ENCODE measurements at regions not wholly inside any gene's neighbourhood (a gene's known extent, or its start where the extent isn't known, plus 50 kb on each side); places are given as distances from the start of the nearest gene placed in this dataset.

- TF ChIP-seq, protein P1, sequence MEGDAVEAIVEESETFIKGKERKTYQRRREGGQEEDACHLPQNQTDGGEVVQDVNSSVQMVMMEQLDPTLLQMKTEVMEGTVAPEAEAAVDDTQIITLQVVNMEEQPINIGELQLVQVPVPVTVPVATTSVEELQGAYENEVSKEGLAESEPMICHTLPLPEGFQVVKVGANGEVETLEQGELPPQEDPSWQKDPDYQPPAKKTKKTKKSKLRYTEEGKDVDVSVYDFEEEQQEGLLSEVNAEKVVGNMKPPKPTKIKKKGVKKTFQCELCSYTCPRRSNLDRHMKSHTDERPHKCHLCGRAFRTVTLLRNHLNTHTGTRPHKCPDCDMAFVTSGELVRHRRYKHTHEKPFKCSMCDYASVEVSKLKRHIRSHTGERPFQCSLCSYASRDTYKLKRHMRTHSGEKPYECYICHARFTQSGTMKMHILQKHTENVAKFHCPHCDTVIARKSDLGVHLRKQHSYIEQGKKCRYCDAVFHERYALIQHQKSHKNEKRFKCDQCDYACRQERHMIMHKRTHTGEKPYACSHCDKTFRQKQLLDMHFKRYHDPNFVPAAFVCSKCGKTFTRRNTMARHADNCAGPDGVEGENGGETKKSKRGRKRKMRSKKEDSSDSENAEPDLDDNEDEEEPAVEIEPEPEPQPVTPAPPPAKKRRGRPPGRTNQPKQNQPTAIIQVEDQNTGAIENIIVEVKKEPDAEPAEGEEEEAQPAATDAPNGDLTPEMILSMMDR (IDR thresholded peaks at IDR 0.05; ENCODE audit: insufficient read depth, low read depth, low read length): no peak
- no peak for TF ChIP-seq EZH2 (IDR thresholded peaks at IDR 0.05; ENCODE audit: insufficient read depth, low read length)
Measured at GRCh38 chr1:217344712-217345111, 286.2 kb downstream of the GPATCH2 start.
